NCI-H2029 (cell line): ENCODE measurements at regions not wholly inside any gene's neighbourhood (a gene's known extent, or its start where the extent isn't known, plus 50 kb on each side); places are given as distances from the start of the nearest gene placed in this dataset.

Source experiments
- DNase-seq: peaks from one replicate; lab custom pipeline; 2025; lab: John Stamatoyannopoulos, UW

DNA sequence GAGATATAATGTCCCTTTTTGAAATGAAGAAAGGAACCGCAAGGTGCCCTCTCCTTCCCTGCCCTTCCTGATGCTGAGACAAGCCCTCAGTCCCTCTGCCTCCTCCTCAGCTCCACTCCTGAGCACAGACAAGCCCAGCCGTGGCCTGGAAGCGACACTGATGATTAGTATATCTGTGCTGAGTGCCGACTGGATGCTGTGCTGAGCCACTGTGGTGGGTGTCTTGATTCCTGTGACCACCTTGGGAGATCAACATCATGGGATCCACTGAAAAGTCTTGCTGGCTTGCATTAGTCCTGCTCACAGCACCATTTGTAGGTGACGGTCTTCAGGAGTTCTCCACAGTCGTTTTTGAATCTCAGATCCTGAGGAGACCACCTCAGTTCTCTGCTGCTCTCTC lies 59.5 kb upstream of the HGFAC start:
- DNase-seq = no peak

DNA sequence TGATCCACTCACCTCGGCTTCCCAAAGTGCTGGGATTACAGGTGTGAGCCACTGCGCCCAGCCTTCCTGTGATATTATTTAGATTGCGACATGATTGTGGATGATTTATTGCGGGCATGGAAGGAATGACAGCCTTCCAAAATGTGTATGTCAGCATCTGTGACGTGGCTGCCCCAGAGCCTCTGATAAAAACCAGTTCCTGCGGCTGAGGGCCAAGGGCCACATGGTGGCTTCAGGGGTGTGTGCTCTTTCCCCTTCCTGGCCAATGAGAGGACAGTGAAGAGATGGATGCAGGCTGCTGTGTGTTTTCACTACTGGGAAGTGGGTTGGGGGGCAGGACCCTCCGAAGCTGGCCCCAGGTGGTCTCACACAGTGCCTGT lies 57.4 kb upstream of the HGFAC start:
- no peak for DNase-seq

DNA sequence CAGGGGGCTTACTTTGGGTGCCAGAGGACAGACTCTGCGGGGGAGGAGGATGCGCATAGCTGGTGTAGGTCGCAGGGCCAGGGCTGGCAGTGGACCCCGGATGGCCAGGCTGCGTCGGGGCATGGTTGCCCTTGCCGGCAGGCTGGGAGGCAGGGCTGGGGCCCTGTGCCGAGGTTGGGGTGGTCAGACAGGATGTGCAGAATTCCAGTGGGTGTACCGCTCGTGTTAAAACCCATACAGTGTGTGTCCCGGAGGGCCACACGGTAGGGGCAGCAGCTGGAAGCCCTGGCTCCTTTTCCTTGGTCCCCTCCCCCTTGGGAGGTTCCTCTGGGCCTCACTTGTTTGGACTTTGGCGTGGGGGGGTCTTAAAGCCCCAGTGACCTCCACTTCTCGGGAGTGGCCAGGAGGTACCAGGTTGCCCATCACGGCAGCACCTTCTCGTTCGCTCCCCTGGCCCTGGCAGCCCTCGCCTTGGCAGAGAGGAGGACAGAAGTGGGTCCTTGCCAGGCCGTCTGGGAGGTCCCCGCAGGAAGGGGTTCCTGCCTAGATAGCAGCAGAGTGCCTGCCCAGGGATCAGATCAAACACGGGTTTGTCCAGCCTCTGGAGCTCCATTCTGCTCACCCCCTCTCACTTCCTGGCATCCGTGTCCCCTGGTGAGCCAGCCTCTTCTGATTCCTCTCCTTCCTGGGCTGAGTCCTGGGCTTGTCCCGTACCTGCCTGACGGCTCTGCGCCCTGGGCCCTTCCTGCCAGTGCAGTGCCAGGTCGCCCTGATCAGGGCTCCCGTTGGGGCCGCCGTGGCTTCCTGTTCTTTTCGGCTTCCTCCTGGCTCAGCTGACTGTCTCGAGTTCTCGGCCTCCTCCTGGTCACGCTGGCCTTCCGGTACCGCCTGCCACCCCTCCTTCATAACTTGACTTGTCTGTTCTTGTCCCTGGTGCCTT lies 56.7 kb upstream of the HGFAC start:
- DNase-seq = no peak

DNA sequence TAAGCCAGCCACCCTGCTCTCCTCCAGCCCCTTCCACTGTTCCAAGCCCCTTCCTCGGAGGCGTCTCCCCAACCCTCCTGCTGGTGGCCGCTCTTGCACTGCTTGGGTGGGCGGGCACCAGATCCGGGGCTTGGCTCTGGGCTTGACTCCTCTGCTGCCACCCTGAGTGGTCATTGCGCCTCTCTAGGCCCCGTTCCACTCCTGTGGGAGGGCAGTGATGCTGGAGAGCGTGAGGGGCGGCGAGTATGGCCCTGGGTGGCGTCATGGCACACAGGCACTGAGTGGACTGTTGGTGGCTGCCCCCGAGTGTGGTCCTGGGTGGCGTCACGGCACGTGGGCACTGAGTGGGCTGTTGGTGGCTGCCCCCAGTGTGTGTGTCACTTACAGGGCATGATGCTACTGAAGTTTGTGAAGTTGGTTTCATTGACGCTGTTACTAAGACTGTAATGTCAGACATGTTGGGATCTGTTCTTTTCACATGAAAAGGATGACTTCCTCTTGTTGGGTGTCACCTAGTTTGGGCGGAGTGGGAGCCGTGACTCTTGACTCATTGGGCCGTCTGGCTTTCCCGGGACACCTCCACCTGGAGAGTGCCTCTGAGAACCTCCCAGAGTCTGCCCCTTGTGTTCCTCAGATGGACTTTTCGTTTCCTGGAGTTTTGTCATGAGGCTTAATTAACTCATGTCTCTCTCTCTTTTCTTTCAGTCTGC lies 55.9 kb upstream of the HGFAC start:
- no peak for DNase-seq

DNA sequence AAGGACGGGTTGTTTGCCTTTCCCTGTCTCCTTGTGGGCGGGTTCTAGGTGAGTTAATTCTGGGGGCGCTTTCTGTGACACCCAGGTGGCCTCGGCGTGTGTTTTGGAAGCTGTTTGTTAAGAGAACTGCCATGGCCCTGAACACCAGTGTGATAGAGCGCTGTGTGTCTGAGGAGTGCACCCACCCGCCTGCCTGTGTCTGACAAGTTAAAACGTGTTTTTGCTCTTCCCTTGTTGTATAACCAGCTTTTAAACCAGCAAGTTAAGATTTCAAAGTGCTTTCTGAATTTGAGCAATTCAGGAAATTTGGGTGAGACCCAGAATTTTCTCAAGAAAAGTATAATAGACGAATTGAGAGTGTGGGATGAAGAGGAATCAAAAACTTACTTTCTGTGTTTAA lies 55.2 kb upstream of the HGFAC start:
- no peak for DNase-seq

DNA sequence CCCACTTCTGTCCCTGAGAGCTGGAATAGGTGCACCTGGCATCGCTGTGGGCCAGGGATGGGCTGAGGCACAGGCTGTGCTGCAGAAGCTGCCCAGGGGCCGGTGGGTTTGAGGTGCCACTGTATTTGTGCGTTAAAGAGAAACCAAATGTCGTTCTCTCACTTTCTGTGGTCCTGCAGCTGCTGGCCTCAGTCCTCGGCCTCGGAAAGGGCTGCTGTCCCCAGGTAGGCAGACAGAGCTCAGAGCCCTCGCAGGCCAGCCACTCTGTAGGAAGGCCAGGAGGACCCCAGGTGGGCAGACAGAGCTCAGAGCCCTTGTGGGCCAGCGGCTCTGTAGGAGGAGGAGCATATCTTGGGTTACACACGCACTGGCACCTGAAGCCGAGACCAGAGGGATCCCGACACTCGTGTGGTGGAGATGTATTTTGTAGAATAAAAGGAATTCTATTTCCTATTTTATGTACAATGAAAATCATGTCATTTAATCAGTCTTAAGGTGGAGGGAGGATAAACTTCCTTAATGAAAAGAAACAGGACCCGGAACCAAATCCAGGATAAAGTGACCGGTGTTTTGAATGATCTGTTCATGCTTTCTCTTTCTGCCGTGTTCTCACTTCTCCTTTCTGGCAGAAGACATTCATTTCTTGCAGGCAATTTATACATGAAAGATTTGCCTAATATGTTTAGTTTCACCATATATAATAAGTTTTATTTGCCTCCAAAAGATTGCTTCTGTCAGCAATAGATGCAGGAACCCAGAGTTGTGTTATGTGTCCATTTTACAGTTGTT lies 54.4 kb upstream of the HGFAC start:
- DNase-seq = no peak

DNA sequence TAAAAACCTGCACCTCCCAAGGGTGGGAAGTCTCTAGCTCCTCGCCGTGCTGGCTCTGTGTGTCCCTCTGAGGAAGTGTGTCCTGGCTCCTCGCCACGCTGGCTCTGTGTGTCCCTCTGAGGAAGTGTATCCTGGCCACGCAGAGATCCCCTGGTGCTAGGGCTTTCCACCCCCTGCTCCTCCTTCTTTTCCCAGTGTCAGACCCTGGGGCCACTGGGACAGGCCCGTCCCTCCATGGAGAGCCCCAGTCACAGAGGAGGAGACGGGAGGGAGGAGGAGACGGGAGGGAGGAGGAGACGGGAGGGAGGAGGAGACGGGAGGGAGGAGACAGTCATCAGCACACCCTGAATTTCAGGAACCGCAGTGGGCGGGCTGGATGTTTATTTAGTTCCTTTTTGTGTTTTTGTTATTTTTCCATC lies 53.8 kb upstream of the HGFAC start:
- DNase-seq = peak; percentile 64

DNA sequence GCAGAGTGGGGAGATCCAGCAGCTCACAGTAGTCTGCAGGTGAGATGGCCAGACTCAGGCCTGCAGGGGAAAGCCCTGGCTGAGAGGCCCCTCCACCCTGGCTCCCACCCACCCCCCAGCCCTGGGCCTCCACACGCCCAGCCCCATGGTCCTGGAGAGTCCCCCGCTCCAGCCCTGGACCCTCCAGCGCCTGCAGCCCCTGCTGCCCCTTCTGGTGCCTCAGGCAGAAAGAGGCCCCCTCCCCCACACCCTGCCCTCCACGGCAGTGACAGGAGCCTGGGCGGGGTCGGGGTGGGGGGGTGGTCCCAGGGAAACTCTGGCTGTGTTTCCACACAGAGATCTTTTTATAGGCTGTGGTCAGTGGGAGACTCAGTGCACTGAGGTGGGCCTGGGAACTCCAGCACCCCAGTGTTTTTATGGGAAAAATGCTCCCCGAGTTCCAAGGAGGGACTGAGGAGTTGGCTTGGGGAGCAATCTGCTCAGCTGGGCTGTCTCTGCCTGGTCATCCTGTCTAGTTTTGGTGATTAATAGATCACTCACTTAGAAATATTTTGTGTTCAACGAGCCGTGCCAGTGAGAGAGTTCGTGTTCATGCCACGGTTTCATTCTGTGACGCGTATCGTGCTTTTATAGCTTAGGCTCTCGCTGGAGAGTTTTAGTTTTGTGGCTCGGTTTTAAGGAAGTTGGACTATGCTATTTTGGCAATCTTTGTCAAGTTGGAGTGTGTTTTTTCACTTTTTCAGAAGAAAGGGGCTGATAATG lies 53.1 kb upstream of the HGFAC start:
- no peak for DNase-seq

DNA sequence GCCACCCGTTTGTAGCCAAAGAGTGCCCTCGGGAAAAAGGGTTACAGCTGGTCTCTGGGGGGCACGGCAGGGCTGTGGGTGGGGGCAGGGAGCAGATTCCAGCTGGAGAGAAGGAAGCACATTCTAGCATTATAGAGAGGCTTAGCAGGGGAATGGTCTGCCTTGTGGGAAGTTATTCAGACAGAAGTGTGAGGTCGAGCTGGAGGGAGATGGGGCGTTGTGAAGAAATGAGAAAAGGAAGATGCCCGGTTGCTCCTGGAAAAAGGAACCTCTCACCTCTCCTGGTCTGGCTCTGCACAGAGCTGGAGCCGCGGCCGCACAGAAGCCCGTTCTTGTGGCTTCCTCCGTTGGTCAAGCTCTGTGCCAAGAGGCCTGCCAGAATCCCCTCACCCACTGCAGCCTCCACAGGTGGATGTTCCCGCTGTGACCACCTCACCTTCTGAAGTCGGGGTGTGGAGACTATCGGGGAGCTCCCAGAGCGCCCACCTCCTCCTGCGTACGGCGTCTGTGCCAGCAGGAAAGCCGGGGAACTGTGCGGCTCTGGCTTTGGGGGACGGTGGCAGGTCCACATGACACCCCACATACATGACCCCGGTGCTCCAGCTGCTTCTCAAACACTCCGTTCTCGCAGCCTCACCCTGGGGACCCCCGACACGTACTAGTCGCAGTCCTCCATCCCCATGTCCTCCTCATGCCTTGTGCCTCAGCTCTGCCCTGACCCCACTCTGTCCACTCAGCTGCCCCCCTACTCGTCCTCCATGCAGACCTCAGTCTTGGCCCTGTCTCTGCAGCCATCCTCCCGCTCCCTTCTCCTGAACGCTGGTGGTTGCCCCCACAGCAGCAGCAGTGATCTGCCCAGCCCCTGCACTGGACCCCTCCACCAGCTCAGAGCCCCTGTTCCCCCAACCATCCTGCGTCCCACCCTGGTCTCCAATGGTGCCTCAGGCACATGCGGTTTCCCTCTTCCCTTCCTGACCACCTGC lies 52.2 kb upstream of the HGFAC start:
- DNase-seq = no peak

DNA sequence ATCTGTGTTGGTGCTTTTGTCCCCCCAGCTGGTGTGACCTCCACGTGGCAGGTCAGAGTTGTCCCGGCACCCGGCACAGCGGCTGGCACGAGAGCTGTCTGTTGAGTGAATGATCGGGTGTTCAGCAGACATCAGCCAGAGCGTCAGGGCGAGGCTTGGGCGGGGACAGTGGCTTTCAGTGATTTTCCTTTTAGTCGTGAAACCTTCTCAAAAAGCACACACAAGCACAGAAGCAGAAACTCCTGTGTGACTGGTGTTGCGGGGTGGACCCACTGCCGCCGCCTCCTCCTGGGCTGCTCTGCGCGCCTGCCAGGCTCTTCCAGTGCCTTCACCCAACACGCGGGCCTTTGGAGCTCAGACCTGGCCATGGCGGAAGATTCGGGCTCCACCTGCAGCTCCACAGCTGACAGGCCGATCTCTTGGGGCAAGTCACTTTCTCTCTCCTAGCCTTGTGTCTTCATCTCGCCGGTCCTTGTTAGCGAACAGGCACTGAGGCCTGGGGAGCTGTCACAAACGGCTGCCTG lies 51.4 kb upstream of the HGFAC start:
- DNase-seq = no peak

DNA sequence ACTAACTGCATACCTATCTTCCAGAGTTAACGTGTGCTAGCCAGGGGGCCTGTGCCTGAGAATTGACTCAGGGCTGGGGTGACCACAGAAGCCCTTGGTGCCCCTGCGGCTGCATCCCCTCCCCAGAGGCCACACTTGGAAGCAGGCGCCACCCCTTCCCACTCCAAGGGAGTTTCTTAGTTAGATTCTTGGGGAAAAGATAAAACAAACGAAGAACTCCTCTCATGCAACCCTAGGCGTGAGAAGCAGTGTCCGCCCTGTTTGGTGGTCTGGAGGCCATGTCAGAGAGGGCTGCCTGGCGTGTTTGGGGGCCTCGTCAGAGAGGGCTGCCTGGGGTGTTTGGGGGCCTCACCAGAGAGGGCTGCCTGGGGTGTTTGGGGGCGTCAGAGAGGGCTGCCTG lies 50.3 kb upstream of the HGFAC start:
- DNase-seq = no peak
